ENCODE measurements at regions not wholly inside any gene's neighbourhood (a gene's known extent, or its start where the extent isn't known, plus 50 kb on each side); places are given as distances from the start of the nearest gene placed in this dataset.

DNA sequence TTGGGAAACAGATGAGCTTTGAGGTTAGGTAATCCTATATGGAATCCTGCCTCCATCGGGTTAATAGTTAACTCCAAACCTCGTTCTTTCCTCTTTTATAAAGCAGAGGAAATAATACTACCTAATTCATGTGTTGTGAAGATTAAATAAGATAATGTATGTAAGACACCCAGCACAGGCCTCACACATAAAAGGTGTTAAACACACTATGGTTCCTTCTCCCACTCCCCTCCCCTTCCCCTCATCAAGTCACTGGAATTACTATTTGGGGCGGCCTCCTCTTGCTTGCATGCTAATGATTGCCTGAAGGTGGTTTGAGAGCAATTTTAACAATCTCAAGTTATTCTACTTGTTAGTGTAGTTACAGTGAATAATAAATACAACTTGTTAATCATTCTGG lies 404.4 kb upstream of the RASGEF1B start:
- no peak for DNase-seq
- peaks cover 0 to 3% (median 0%) of the 10 kb centered on the region in 3 donors for H3K27me3 Mint-ChIP-seq (ENCODE audit: low read depth in 3 of 3)
- Histone ChIP-seq H4K20me1 (ENCODE audit: insufficient read depth, low read length) (no peaks in the 10 kb centered on the region), H3K27ac (ENCODE audit: low read depth in 1 of 2, low read length in 2 of 2) (no peak overlapping the region), H3K4me2 (replicated peaks; ENCODE audit: extremely low read depth, low read length, poor library complexity, severe bottlenecking) (no peak overlapping the region), H2AFZ (ENCODE audit: insufficient read depth, low read depth, low read length, poor library complexity, severe bottlenecking) (no peak overlapping the region), H3K79me2 (ENCODE audit: insufficient read depth, low read length) (no peaks in the 10 kb centered on the region), H3K9ac (ENCODE audit: insufficient read depth, low read length, poor library complexity, severe bottlenecking) (no peak overlapping the region), H3K27me3 (ENCODE audit: control insufficient read depth in 2 of 2, insufficient read depth in 2 of 2, low read length in 2 of 2) (no peaks in the 10 kb centered on the region), H3K9me3 (replicated peaks in 1 of 2; ENCODE audit: control insufficient read depth in 1 of 2, insufficient read depth in 1 of 2, low read length in 2 of 2) (peaks cover under 1 to 8% of the 10 kb centered on the region in 2 donors), H3K4me1 (ENCODE audit: control insufficient read depth in 1 of 2, insufficient read depth in 2 of 2, low read length in 2 of 2) (no peaks in the 10 kb centered on the region), H3K36me3 (replicated peaks in 1 of 2; ENCODE audit: control insufficient read depth in 1 of 2, insufficient read depth in 2 of 2, low read length in 2 of 2) (no peaks in the 10 kb centered on the region), H3K4me3 (replicated peaks in 1 of 3; ENCODE audit: low read depth in 2 of 3, low read length in 3 of 3) (no peak overlapping the region)
- H3K36me3 Mint-ChIP-seq, result no peaks in the 10 kb centered on the region
- no CpG with 5 or more reads among the region's 3 CpGs for WGBS (ENCODE audit: insufficient coverage)
- no peaks in the 10 kb centered on the region for H3K4me1 Mint-ChIP-seq
- peaks cover 0 to 12% (median 4%) of the 10 kb centered on the region in 7 donors for H3K9me3 Mint-ChIP-seq
- H3K4me3 Mint-ChIP-seq, result no peak overlapping the region
- intact Hi-C loops (cut with micrococcal nuclease), result no loop called here
- H3K27ac Mint-ChIP-seq, result no peak overlapping the region
- TF ChIP-seq, protein P1, sequence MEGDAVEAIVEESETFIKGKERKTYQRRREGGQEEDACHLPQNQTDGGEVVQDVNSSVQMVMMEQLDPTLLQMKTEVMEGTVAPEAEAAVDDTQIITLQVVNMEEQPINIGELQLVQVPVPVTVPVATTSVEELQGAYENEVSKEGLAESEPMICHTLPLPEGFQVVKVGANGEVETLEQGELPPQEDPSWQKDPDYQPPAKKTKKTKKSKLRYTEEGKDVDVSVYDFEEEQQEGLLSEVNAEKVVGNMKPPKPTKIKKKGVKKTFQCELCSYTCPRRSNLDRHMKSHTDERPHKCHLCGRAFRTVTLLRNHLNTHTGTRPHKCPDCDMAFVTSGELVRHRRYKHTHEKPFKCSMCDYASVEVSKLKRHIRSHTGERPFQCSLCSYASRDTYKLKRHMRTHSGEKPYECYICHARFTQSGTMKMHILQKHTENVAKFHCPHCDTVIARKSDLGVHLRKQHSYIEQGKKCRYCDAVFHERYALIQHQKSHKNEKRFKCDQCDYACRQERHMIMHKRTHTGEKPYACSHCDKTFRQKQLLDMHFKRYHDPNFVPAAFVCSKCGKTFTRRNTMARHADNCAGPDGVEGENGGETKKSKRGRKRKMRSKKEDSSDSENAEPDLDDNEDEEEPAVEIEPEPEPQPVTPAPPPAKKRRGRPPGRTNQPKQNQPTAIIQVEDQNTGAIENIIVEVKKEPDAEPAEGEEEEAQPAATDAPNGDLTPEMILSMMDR (IDR thresholded peaks at IDR 0.05), result no peak

DNA sequence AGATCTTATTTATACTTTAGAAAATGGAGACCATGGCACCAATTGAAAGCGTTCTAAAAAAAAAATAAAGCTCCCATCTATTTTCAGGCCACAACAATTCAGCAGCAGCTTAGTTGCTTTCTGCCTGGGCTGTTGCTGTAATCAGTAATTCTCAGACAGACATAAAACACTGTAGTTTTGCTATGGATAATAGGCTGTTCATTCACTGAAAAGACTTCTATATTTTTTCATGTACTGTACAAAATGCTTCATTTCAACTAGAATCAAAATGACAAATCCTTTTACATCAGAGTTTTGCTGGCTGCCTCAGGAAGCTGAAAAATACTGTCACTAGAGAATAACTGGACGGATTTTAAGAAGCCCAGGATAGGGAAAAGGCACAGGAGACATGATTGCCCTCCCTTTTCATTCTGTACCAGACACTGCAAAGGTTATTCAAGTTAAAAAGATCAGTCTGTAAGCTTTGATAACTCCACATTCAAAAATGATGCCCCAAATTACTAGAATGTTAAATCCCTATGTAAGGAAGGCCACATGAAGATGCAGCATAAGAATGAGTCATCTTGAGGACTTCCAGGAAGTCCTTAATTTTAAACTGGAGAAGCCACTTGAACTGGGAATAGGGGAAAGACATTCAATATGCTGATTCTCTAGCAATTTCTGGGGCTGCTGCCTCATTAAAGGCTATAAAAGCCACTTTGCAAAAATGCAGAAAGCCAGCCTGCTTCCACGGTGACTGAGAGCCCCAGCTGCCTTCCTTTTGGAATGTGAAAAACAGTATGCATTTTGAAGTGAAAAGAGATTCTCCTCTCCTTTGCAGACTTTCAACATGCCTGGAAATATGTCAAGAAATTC lies 403.2 kb upstream of the RASGEF1B start:
- Mint-ChIP-seq H3K27me3 (ENCODE audit: low read depth in 3 of 3) (peaks cover 0 to 2% (median 0%) of the 10 kb centered on the region in 3 donors), H3K9me3 (peaks cover 6 to 21% (median 12%) of the 10 kb centered on the region in 7 donors), H3K4me1 (no peaks in the 10 kb centered on the region), H3K36me3 (no peaks in the 10 kb centered on the region), H3K4me3 (no peak overlapping the region), H3K27ac (no peak overlapping the region)
- H3K9me3 ChIP-seq (replicated peaks in 1 of 2; ENCODE audit: control insufficient read depth in 1 of 2, insufficient read depth in 1 of 2, low read length in 2 of 2), result peaks cover 11 to 19% of the 10 kb centered on the region in 2 donors
- no peaks in the 10 kb centered on the region for H3K79me2 ChIP-seq (ENCODE audit: insufficient read depth, low read length)
- no peak for DNase-seq
- H3K4me1 ChIP-seq (ENCODE audit: control insufficient read depth in 1 of 2, insufficient read depth in 2 of 2, low read length in 2 of 2), result no peaks in the 10 kb centered on the region
- intact Hi-C loops (cut with micrococcal nuclease), result no loop called here
- H3K36me3 ChIP-seq (replicated peaks in 1 of 2; ENCODE audit: control insufficient read depth in 1 of 2, insufficient read depth in 2 of 2, low read length in 2 of 2), result no peaks in the 10 kb centered on the region
- H3K4me3 ChIP-seq (replicated peaks in 1 of 3; ENCODE audit: low read depth in 2 of 3, low read length in 3 of 3), result no peak overlapping the region
- no peak overlapping the region for H3K27ac ChIP-seq (ENCODE audit: low read depth in 1 of 2, low read length in 2 of 2)
- no peak overlapping the region for H3K4me2 ChIP-seq (replicated peaks; ENCODE audit: extremely low read depth, low read length, poor library complexity, severe bottlenecking)
- TF ChIP-seq, protein P1 (IDR thresholded peaks at IDR 0.05), result no peak
- H3K9ac ChIP-seq (ENCODE audit: insufficient read depth, low read length, poor library complexity, severe bottlenecking), result no peak overlapping the region
- H4K20me1 ChIP-seq (ENCODE audit: insufficient read depth, low read length), result no peaks in the 10 kb centered on the region
- H3K27me3 ChIP-seq (ENCODE audit: control insufficient read depth in 2 of 2, insufficient read depth in 2 of 2, low read length in 2 of 2), result no peaks in the 10 kb centered on the region
- H2AFZ ChIP-seq (ENCODE audit: insufficient read depth, low read depth, low read length, poor library complexity, severe bottlenecking), result no peak overlapping the region
- 100% methylated on average over 1 of the region's 3 CpGs for WGBS (ENCODE audit: insufficient coverage)

Measured in CD14-positive monocyte (primary cell).